ENCODE measurements at regions not wholly inside any gene's neighbourhood (a gene's known extent, or its start where the extent isn't known, plus 50 kb on each side); places are given as distances from the start of the nearest gene placed in this dataset.

DNA sequence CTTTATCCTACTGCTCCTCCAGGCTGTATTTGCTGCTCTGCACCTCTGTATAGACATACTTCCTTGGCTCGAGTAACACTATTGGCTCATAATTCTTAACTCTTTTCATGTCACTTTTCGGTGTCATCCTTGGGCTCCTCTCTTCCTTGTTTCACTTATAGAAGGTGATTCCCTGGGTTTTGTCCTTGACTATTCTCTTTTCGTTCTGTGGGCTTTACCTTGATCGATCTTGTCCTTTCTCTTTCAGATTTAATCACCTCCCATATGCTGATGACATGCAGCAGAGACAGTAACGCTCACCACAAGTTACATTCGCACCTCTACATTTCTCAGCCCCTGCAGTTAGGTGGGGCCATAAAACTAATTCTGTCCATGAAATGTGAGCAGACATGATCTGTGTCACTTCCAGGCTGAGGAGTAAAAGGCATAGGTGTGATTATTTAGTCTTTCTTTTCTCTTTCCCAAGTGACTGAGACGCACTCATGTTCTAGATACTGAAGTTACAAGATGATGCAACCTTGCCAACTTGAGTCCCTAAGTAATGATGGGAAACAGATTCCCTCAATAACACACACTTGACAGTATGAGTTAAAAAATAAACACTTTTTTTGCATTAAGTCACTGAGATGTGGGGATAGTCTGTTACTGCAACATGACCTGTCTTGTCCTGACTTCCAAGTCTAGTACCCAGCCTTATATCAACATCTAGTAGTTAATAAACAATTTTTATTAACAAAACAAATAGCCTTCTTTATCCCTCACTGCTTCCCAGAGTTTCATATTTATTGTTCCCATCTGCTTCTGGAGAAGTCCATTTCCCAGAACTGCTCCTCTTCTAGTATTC lies 49.9 kb upstream of the HAO2 start:
- TF ChIP-seq EP300 (IDR thresholded peaks at IDR 0.05), result no peak
- no peak for TF ChIP-seq POLR2A (IDR thresholded peaks at IDR 0.05)
